Sigmoid colon (tissue), 3 donors: ENCODE measurements at regions not wholly inside any gene's neighbourhood (a gene's known extent, or its start where the extent isn't known, plus 50 kb on each side); places are given as distances from the start of the nearest gene placed in this dataset.

Source experiments
- POLR2A ChIP-seq, 2 donors: fragments of 450-650 bp; IDR thresholded peaks; one replicate each; pipeline ENCODE4 v1.6.1; 2016; ENCODE audit warnings: antibody characterized with exemption in 2 of 2, mild to moderate bottlenecking in 2 of 2, moderate library complexity in 2 of 2
- TF ChIP-seq, protein P1 (sequence below), 4 experiments: fragments of 450-650 bp in 3 of 4; fragments of 200-600 bp in 1 of 4; IDR thresholded peaks; one replicate each; pipeline ENCODE4 v1.5.1; 2016 to 2019; ENCODE audit warnings: antibody characterized with exemption in 4 of 4, mild to moderate bottlenecking in 3 of 4, moderate library complexity in 2 of 4

DNA sequence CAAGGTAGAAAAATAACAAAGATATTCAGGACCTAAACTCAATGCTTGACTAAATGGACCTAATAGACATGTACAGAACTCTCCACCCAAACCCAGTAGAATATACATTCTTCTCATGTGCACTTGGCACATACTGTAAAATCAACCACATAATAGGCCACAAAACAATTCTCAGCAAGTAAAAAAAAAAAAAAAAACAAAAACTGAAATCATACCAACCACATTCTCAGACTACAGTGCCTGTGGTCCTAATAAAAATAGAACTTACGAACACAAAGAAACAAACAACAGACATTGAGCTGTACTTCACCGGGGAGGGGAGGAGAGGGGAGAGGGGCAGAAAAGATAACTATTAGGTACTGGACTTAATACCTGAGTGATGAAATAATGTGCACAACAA is 114.1 kb upstream of the CD180 start:
- TF ChIP-seq, protein P1, sequence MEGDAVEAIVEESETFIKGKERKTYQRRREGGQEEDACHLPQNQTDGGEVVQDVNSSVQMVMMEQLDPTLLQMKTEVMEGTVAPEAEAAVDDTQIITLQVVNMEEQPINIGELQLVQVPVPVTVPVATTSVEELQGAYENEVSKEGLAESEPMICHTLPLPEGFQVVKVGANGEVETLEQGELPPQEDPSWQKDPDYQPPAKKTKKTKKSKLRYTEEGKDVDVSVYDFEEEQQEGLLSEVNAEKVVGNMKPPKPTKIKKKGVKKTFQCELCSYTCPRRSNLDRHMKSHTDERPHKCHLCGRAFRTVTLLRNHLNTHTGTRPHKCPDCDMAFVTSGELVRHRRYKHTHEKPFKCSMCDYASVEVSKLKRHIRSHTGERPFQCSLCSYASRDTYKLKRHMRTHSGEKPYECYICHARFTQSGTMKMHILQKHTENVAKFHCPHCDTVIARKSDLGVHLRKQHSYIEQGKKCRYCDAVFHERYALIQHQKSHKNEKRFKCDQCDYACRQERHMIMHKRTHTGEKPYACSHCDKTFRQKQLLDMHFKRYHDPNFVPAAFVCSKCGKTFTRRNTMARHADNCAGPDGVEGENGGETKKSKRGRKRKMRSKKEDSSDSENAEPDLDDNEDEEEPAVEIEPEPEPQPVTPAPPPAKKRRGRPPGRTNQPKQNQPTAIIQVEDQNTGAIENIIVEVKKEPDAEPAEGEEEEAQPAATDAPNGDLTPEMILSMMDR (IDR thresholded peaks at IDR 0.05): no peak
- TF ChIP-seq POLR2A (IDR thresholded peaks at IDR 0.05): no peak
